ENCODE measurements at regions not wholly inside any gene's neighbourhood (a gene's known extent, or its start where the extent isn't known, plus 50 kb on each side); places are given as distances from the start of the nearest gene placed in this dataset.

- no peak for TF ChIP-seq CTCF (IDR thresholded peaks at IDR 0.05; ENCODE audit: insufficient read depth, low read depth, low read length)
- no peak for TF ChIP-seq EZH2 (IDR thresholded peaks at IDR 0.05; ENCODE audit: insufficient read depth, low read length)
These were observed 264.2 kb downstream of the DEPDC1B start for GRCh38 chr5:60435808-60436207.
